Choroid plexus epithelial cell (primary cell): ENCODE measurements at regions not wholly inside any gene's neighbourhood (a gene's known extent, or its start where the extent isn't known, plus 50 kb on each side); places are given as distances from the start of the nearest gene placed in this dataset.
A peak's percentile ranks its signal among the peaks of the same experiment; 100 is the strongest.

Experiments used
- DNase-seq: peaks from one replicate; pipeline ENCODE4 v3.0.0-alpha.2; 2010; ENCODE audit warnings: low read depth
- H3K4me3 ChIP-seq: 2 replicates; pipeline ENCODE4 v1.5.1; 2011; ENCODE audit warnings: low read depth, mild to moderate bottlenecking, control low read depth, low read length, moderate library complexity
- CTCF ChIP-seq: conservative IDR thresholded peaks from 2 replicates; pipeline ENCODE4 v1.5.1; 2011; ENCODE audit warnings: low read depth, mild to moderate bottlenecking, control low read depth, inconsistent platforms, low read length, moderate library complexity

DNA sequence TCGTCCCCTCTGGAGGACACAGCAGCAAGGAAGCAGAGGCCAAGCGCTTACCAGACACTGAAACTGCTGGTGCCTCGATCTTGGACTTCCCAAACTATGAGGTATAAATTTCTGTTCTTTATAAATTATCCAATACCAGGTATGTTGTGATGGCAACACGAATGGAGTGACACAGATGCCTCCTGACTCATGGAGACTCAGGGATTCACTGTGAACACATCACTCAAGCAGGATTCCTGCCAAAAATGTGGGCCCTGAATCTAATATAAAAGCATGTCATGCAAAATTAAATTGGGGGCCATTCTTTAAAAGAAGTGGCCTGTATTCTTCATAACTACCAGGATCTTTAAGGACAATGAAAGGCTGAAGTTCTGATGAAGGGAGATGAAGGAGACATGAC is 52.5 kb upstream of the SLC22A23 start:
- no peak overlapping the region for H3K4me3 ChIP-seq
- DNase-seq: no peak
- no peak for TF ChIP-seq CTCF

DNA sequence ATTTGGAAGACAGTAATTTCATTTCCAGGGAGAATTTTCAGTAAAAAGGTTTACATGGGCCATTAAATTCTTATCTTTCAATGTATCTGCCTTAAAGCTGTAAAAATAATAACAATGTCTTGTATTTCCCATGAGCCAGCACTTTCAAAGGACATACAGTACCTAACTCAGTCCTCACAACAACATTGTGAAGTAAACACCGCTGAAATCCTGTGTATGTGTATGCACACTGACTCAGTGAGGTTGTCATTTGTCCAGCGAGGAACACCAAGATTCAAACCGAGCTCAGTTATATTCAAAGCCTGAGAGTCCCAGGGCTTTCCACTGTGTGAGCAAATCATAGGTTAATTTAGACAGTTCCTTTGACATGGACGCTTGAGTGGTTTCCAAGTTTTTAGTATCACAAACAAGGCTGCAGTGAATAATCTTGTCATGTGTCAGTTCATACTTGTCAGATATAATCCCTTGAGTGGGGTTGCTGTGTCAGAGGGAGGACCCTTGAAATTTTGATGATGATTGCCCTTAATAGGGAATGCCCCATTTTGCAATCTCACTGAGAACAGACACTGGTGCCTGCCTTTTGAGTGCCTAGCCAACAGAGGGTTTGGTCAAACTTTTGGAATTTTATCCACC is 50.0 kb upstream of the SLC22A23 start:
- peak; percentile 85 for DNase-seq
- H3K4me3 ChIP-seq: no peak overlapping the region
- TF ChIP-seq CTCF: no peak
